HG02981 (cell line): ENCODE measurements at regions not wholly inside any gene's neighbourhood (a gene's known extent, or its start where the extent isn't known, plus 50 kb on each side); places are given as distances from the start of the nearest gene placed in this dataset.
"Not testable (repeated sequence)": the region's sequence is repeated elsewhere in the genome, so short reads cannot be mapped to it uniquely, and the experiment has no call there.

Source experiments
- ATAC-seq: cut with Tn5 transposase; IDR thresholded peaks from one replicate; pipeline ENCODE4 v1.9.1; 2021; ENCODE audit warnings: mild to moderate bottlenecking, moderate library complexity; ENCODE audit not compliant: unreplicated experiment

- ATAC-seq = no peak
These were observed 307.6 kb downstream of the ALDH8A1 start for GRCh38 chr6:134642279-134642678.

GRCh38 chr6:134640975-134641429 is 308.9 kb downstream of the ALDH8A1 start:
- peak; percentile 77 for ATAC-seq

- ATAC-seq = no peak
These were observed 309.7 kb downstream of the ALDH8A1 start for GRCh38 chr6:134640229-134640628.

GRCh38 chr6:134637847-134638437 is 312.0 kb downstream of the ALDH8A1 start:
- no peak for ATAC-seq

GRCh38 chr6:134637282-134637681 is 312.6 kb downstream of the ALDH8A1 start:
- ATAC-seq = no peak

- ATAC-seq = no peak
These were observed 313.6 kb downstream of the ALDH8A1 start for GRCh38 chr6:134636186-134636799.

GRCh38 chr6:134634966-134635365 is 314.9 kb downstream of the ALDH8A1 start:
- ATAC-seq = no peak

GRCh38 chr6:134634466-134634865 is 315.4 kb downstream of the ALDH8A1 start:
- no peak for ATAC-seq

GRCh38 chr6:134632982-134633940 is 315.3 kb upstream of the SGK1 start:
- ATAC-seq = not testable (repeated sequence)

GRCh38 chr6:134632024-134632423 is 314.1 kb upstream of the SGK1 start:
- ATAC-seq = no peak

- ATAC-seq = no peak
These were observed 313.5 kb upstream of the SGK1 start for GRCh38 chr6:134631398-134631924.

- no peak for ATAC-seq
These were observed 312.7 kb upstream of the SGK1 start for GRCh38 chr6:134630508-134631121.

GRCh38 chr6:134628154-134628553 is 310.2 kb upstream of the SGK1 start:
- no peak for ATAC-seq

GRCh38 chr6:134627707-134628106 is 309.8 kb upstream of the SGK1 start:
- ATAC-seq = no peak

GRCh38 chr6:134626589-134626988 is 308.7 kb upstream of the SGK1 start:
- ATAC-seq = no peak

- ATAC-seq = no peak
These were observed 308.2 kb upstream of the SGK1 start for GRCh38 chr6:134626086-134626485.

- no peak for ATAC-seq
These were observed 306.9 kb upstream of the SGK1 start for GRCh38 chr6:134624781-134625180.

GRCh38 chr6:134623401-134623800 is 305.5 kb upstream of the SGK1 start:
- ATAC-seq = no peak

- no peak for ATAC-seq
These were observed 304.7 kb upstream of the SGK1 start for GRCh38 chr6:134622382-134623173.

GRCh38 chr6:134621858-134622257 is 303.9 kb upstream of the SGK1 start:
- no peak for ATAC-seq
